Effector CD4-positive, alpha-beta T cell (primary cell): ENCODE measurements at regions not wholly inside any gene's neighbourhood (a gene's known extent, or its start where the extent isn't known, plus 50 kb on each side); places are given as distances from the start of the nearest gene placed in this dataset.

ENCODE experiments used
- DNase-seq: peaks from one replicate; pipeline ENCODE4 v3.0.0-alpha.2; 2020

GRCh38 chr6:14927398-14927797 lies 318.5 kb upstream of the JARID2 start:
- DNase-seq, result no peak

GRCh38 chr6:14929291-14929690 lies 316.6 kb upstream of the JARID2 start:
- no peak for DNase-seq

DNA sequence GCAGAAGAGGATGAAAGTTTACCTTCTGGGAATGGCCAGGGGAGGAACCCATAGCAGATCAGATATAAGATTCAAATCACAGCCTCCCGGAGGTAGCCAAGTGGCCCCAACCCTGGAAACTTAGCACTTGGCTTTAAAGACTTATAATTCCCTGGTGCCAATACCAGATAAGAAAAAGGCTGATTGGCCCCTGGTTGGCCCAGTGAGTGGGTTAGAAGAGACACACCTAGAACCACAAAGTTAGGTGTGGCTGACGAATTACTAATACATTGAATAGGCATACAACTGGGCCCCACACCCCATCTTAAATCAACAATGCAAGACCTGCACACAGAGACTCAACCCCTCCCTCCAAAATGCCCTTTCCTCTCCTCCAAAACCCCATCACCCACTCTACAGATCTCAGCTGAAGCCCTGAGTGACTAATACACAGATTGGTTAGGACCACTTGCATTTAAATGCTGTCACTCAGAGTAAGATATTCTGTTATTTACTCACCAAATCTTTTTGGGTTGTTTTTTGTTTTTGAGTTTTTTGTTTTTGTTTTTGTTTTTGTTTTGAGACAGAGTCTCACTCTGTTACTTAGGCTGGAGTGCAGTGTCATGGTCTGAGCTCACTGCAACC lies 315.4 kb upstream of the JARID2 start:
- DNase-seq, result no peak

GRCh38 chr6:14932485-14933182 lies 313.2 kb upstream of the JARID2 start:
- no peak for DNase-seq

DNA sequence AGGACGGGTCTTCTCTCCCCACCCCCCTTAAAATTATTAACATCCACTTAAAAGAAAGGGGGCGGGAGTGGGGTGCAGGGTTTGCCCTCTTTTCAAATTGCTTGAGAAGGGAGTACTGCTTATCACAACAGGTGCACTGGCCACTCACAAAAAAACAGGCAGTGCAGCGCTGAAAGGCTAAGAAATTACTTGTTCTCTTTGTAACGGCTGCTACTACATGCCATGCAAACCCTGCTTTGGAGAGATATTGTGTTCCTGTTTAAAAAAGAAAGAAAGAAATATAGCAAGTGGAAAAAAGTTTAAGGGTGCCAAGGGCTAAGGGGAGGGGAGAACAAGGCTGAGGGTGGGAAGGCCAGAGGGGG lies 312.7 kb upstream of the JARID2 start:
- DNase-seq, result no peak

DNA sequence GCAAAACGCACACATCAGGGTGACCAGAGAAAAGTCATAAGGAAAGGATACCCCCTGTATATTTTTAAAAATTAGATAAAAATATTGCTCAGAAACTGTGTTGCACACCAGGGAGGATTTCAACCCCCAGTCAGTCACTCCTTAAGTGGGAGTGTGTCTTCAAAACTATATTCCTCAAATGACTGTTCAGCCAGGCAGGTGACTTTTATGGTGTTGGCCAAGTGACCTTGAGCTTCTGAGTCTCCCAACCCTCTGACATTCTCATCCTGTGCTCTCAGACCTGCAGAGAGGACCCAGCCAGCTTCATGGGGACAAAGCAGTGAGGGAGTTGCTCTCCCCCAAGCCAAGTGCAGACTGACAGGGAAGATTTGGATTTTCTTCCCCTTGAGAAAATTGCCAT lies 311.9 kb upstream of the JARID2 start:
- no peak for DNase-seq

DNA sequence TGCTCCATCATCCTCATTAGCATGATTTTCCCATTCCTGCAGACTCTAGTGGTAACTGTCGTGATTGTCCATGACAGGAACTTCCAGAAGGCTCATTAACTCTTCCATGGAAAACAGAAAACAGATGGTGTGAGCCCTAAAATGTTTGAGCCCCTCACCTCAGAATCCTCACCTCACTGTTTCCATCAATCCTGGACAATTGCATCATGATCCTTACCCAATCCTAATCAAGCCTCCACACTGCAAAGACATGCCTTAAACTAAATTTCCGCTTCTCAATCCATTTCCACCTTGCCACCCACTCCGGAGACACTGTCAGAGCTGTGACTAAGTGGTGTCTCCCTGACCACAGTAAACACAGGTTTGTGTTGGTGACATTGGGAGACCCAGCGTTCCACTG lies 311.0 kb upstream of the JARID2 start:
- DNase-seq, result no peak

GRCh38 chr6:14936861-14937260 lies 309.0 kb upstream of the JARID2 start:
- no peak for DNase-seq

DNA sequence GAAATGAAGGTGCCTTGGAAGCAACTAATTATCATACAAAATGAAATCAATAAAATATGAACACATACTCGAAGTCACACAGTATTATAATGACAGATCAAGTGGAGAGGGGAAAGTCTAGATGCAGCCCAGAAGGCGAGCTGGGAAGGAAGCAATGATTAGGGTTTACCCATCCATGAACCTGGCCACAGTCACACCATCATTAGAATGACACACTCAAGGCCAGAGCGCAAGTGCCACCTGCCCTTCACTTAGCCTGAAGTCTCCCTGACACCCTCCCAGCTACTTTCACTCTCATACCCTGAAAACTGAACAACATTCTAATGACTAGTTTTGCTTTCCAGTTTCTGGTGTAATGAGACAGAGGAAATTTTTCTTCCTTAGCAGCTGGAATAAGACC lies 302.8 kb upstream of the JARID2 start:
- DNase-seq, result no peak

- DNase-seq, result no peak
These were observed 301.3 kb upstream of the JARID2 start for GRCh38 chr6:14944593-14944992.

DNA sequence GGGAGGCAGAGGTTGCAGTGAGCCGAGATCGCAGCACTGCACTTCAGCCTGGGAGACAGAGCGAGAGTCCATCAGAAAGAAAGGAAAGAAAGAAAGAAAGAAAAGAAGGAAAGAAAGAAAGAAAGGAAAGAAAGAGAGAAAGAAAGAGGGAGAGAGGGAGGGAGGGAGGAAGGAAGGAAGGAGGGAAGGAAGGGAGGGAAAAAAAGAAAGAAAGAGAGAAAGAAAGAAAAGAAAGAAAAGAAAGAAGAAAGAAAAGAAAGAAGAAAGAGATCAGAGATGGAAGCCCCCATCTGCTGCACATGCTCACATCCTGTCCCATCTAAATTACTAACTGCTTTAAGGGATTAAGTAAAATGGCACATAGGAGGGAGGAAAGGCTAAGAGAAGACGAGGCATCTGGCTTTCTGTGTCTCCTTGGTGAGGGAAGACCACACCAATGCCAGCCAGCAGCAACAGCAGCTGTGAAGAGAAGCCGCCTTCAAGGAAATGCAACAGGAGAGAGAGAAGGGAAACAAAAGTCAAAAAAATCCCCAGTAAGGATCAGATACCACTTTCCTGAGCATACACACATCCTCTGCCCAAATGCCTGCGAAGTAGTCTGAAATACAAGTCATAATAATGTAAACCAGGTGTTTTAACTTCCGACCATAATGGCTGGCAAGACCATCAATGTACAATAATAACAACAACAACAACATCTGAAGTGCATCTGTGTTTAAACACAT lies 300.2 kb upstream of the JARID2 start:
- DNase-seq, result no peak

DNA sequence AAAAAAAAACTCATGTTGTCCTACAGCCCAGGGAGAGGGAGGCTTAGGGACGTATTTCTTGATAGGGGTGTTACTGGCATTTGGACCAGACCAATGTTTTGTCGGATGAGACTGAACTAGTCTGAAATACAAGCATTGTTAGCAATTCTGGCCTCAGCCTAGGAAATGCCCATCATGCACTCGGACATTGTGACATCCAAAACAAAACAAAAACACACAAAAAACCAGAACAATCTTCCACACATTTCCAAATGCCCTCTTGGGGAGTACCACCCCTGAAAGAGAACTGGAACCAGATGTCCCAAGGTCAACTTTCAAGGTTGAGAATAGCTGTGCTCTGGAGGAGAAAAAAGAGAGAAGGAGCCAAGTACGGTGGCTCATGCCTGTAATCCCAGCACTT lies 299.1 kb upstream of the JARID2 start:
- no peak for DNase-seq

GRCh38 chr6:14948586-14949245 lies 297.2 kb upstream of the JARID2 start:
- DNase-seq, result no peak

GRCh38 chr6:14950103-14950969 lies 295.5 kb upstream of the JARID2 start:
- no peak for DNase-seq

GRCh38 chr6:14950970-14951276 lies 294.9 kb upstream of the JARID2 start:
- no peak for DNase-seq

- no peak for DNase-seq
These were observed 294.2 kb upstream of the JARID2 start for GRCh38 chr6:14951704-14952103.

DNA sequence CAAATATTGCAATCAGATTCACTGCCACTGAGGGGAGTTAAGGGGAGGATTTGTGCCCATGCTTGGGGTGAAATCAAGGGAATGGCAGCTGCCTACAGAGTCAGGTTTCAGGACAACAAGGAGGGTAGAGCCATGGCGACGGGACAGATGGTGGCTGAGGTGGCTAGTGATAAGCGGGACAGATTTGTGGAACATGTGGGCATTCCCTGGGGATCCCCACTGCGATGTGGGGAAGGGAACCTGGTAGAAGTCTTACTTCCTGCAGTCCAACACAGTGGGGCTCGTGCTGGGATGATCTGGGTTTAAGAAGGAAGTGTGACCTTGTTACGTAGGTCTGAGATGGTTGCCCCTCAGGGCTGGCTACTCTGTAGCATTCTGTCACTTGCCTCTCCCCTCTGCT lies 292.0 kb upstream of the JARID2 start:
- DNase-seq, result no peak

GRCh38 chr6:14957355-14958059 lies 288.4 kb upstream of the JARID2 start:
- no peak for DNase-seq

DNA sequence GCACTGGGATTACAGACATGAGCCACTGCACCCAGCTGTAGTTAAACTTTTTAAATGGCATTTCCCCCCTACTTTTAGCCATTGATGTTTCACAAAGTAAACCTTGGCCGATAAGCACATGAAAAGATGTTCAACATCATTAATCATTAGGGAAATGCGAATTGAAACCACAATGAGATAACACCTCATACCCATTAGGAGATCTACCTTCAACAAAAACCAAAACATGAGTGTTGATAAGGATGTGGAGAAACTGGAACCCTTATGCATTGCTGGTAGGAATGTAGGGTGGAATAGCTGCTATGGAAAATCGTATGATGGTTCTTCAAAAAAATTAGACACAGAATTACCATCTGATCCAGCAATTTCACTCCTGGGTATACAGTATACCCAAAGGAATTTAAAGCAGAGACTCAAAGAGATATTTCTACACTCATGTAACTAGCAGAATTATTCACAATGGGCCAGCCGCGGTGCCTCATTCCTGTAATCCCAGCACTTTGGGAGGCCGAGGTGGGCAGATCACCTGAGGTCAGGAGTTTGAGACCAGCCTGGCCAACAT lies 286.5 kb upstream of the JARID2 start:
- DNase-seq, result no peak

GRCh38 chr6:14964556-14965270 lies 281.2 kb upstream of the JARID2 start:
- DNase-seq, result no peak

GRCh38 chr6:14965424-14966075 lies 280.3 kb upstream of the JARID2 start:
- no peak for DNase-seq
